OCI-LY7 (cell line): ENCODE measurements at regions not wholly inside any gene's neighbourhood (a gene's known extent, or its start where the extent isn't known, plus 50 kb on each side); places are given as distances from the start of the nearest gene placed in this dataset.

ENCODE experiments used
- BruUV-seq: library from RNA; stranded (reverse); fragments of 400-500 nt; replicated peaks from 2 replicates; lab custom pipeline; 2021; lab: Mats Ljungman, UMichigan
- CTCF ChIA-PET: fragments of 300-600 bp; sonication (Branson Sonifier 250); formaldehyde crosslinking; loops from one replicate; lab custom pipeline; 2022; ENCODE audit warnings: antibody characterized with exemption; ENCODE audit not compliant: unreplicated experiment; lab: Charles Lee
- POLR2A ChIA-PET: fragments of 300-600 bp; sonication (Branson Sonifier 250); formaldehyde crosslinking; loops from one replicate; lab custom pipeline; 2022; ENCODE audit warnings: antibody characterized with exemption; lab: Charles Lee
- DNase-seq: peaks from one replicate; pipeline ENCODE4 v3.0.0-alpha.2; 2015; ENCODE audit warnings: low spot score
- H2AFZ ChIP-seq: fragments of 200-600 bp; sonication (generic), shearing (Covaris generic); 2 replicates; pipeline ENCODE4 v1.6.1; 2014; ENCODE audit warnings: mild to moderate bottlenecking, antibody characterized with exemption, low read length, moderate library complexity
- H3K27ac ChIP-seq: fragments of 200-600 bp; sonication (generic); 2 replicates; pipeline ENCODE4 v1.5.1; 2014; ENCODE audit warnings: mixed run types, low read depth, mild to moderate bottlenecking, moderate library complexity, low read length, inconsistent platforms; ENCODE audit not compliant: poor library complexity, severe bottlenecking
- H3K36me3 ChIP-seq: fragments of 200-600 bp; sonication (generic); 2 replicates; pipeline ENCODE4 v1.6.1; 2014; ENCODE audit warnings: mild to moderate bottlenecking, antibody characterized with exemption, low read length, moderate library complexity, mixed read lengths; ENCODE audit not compliant: insufficient read depth
- H3K4me1 ChIP-seq: fragments of 200-600 bp; sonication (generic); 2 replicates; pipeline ENCODE4 v1.5.1; 2014; ENCODE audit warnings: mild to moderate bottlenecking, low read length; ENCODE audit not compliant: insufficient read depth, poor library complexity, severe bottlenecking
- H3K4me2 ChIP-seq: fragments of 200-600 bp; sonication (generic); 2 replicates; pipeline ENCODE4 v1.6.1; 2014; ENCODE audit warnings: mild to moderate bottlenecking, low read length
- H3K4me3 ChIP-seq: fragments of 200-600 bp; sonication (generic); 2 replicates; pipeline ENCODE4 v1.5.1; 2014; ENCODE audit warnings: mild to moderate bottlenecking, low read depth, low read length; ENCODE audit not compliant: poor library complexity, severe bottlenecking
- H3K79me2 ChIP-seq: fragments of 200-600 bp; sonication (generic); 2 replicates; pipeline ENCODE4 v1.6.1; 2016; ENCODE audit warnings: low read depth, mild to moderate bottlenecking, low read length, moderate library complexity, mixed read lengths; ENCODE audit not compliant: insufficient read depth
- H3K9me2 ChIP-seq: fragments of 200-600 bp; sonication (generic); 2 replicates; pipeline ENCODE4 v1.6.1; 2016; ENCODE audit warnings: mild to moderate bottlenecking, low read length, mixed read lengths; ENCODE audit not compliant: insufficient read depth
- H3K9me3 ChIP-seq: fragments of 200-600 bp; sonication (generic); 2 replicates; pipeline ENCODE4 v1.6.1; 2014; ENCODE audit warnings: mild to moderate bottlenecking, mixed run types, low read length, mixed read lengths
- H4K20me1 ChIP-seq: fragments of 200-600 bp; sonication (generic); 2 replicates; pipeline ENCODE4 v1.6.1; 2014; ENCODE audit warnings: mild to moderate bottlenecking, antibody characterized with exemption, low read length, moderate library complexity, mixed read lengths; ENCODE audit not compliant: insufficient read depth
- CTCF ChIP-seq: fragments of 200-600 bp; sonication (generic); conservative IDR thresholded peaks from 2 replicates; pipeline ENCODE4 v1.5.1; 2014; ENCODE audit warnings: mild to moderate bottlenecking, antibody characterized with exemption, low read length, moderate library complexity, mixed read lengths
- EZH2phosphoT487 ChIP-seq: fragments of 200-600 bp; sonication (generic); IDR thresholded peaks from 2 replicates; pipeline ENCODE4 v1.6.1; 2018; ENCODE audit warnings: low read depth, borderline replicate concordance, mild to moderate bottlenecking, mixed run types, antibody characterized with exemption, low read length, moderate library complexity, mixed read lengths
- intact Hi-C: fragments of 100-400 bp; cut with micrococcal nuclease; formaldehyde crosslinking; loops from one replicate; pipeline ENCODE4 v1.10.0; 2022; ENCODE audit not compliant: unreplicated experiment

GRCh38 chr2:102986826-102987490 is 225.1 kb downstream of the TMEM182 start:
- Histone ChIP-seq H3K4me3 (no peak overlapping the region), H3K27ac (no peak overlapping the region), H4K20me1 (no peaks in the 10 kb centered on the region), H3K9me3 (no peaks in the 10 kb centered on the region), H3K79me2 (no peaks in the 10 kb centered on the region), H3K4me2 (no peak overlapping the region), H2AFZ (no peak overlapping the region), H3K4me1 (no peaks in the 10 kb centered on the region), H3K36me3 (no peaks in the 10 kb centered on the region), H3K9me2 (no peaks in the 10 kb centered on the region)
- intact Hi-C loops = no loop called here
- ChIA-PET CTCF (no interaction called here), POLR2A (interaction anchor here (0.6 to 0.7 kb wide), 2 partner anchors 30 to 81 kb away, joined by 3 to 4 read pairs; no protein-coding TSS in a partner anchor)
- DNase-seq = no peak
- no TSS peak for BruUV-seq
- TF ChIP-seq EZH2phosphoT487 = no peak
- TF ChIP-seq CTCF = no peak

GRCh38 chr2:102992607-102993006 is 230.8 kb downstream of the TMEM182 start:
- Histone ChIP-seq H2AFZ (no peak overlapping the region), H3K79me2 (no peaks in the 10 kb centered on the region), H3K27ac (no peak overlapping the region), H3K4me2 (no peak overlapping the region), H3K9me3 (no peaks in the 10 kb centered on the region), H3K4me1 (no peaks in the 10 kb centered on the region), H4K20me1 (no peaks in the 10 kb centered on the region), H3K9me2 (no peaks in the 10 kb centered on the region), H3K4me3 (no peak overlapping the region), H3K36me3 (no peaks in the 10 kb centered on the region)
- DNase-seq = no peak
- BruUV-seq = no TSS peak
- ChIA-PET POLR2A (no interaction called here), CTCF (no interaction called here)
- TF ChIP-seq CTCF (no peak), EZH2phosphoT487 (no peak)
- intact Hi-C loops = no loop called here

- Histone ChIP-seq H3K4me2 (no peak overlapping the region), H3K9me3 (no peaks in the 10 kb centered on the region), H3K36me3 (no peaks in the 10 kb centered on the region), H3K27ac (no peak overlapping the region), H3K4me3 (no peak overlapping the region), H2AFZ (no peak overlapping the region), H3K9me2 (no peaks in the 10 kb centered on the region), H3K79me2 (no peaks in the 10 kb centered on the region), H3K4me1 (no peaks in the 10 kb centered on the region), H4K20me1 (no peaks in the 10 kb centered on the region)
- POLR2A ChIA-PET = no interaction called here
- no peak for DNase-seq
- no peak for TF ChIP-seq EZH2phosphoT487
- TF ChIP-seq CTCF = no peak
- no TSS peak for BruUV-seq
- intact Hi-C loops = no loop called here
- CTCF ChIA-PET = no interaction called here
Observed at GRCh38 chr2:102999958-103000357, 238.1 kb downstream of the TMEM182 start.
